NCI-H2029 (cell line): ENCODE measurements at regions not wholly inside any gene's neighbourhood (a gene's known extent, or its start where the extent isn't known, plus 50 kb on each side); places are given as distances from the start of the nearest gene placed in this dataset.
"Not testable (repeated sequence)": the region's sequence is repeated elsewhere in the genome, so short reads cannot be mapped to it uniquely, and the experiment has no call there.

ENCODE experiments used
- DNase-seq: peaks from one replicate; lab custom pipeline; 2025; lab: John Stamatoyannopoulos, UW

DNA sequence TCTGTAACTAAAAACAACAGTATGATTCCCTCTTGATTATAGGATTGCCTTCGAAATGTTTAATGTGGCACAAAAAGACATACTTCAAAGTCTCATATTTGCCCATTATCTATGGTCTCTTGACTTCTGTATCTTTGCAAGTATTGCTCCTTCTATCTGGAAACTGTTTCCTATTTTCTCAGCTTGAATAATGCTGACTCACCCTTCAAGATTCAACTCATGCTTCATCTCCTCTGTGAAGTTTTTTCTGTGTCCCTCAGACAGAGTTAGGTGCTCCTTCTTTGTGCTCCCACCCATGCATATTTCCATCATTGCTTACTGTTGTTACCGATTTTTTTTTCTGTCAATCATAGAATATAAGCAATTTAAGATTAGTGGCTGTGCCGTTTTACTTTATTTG is 192.8 kb upstream of the ROBO1 start:
- DNase-seq = no peak

DNA sequence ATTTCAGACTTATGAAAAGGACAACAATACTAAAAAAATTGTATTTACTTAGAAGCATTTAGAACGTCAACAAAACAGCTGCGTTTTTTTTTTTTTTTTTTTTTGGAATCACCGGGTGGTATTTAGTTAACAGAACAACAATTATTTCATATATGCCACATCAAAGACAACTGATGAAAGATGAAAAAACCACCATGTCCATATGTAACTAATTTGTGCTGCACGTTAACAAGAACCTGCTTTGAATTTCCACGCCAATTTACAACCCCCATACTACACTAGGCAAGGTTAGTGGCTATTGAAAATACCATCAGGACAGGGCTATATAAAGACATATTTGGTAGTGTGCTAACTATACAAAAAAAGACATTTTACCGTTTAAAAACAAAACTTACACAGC is 189.3 kb upstream of the ROBO1 start:
- no peak for DNase-seq

DNA sequence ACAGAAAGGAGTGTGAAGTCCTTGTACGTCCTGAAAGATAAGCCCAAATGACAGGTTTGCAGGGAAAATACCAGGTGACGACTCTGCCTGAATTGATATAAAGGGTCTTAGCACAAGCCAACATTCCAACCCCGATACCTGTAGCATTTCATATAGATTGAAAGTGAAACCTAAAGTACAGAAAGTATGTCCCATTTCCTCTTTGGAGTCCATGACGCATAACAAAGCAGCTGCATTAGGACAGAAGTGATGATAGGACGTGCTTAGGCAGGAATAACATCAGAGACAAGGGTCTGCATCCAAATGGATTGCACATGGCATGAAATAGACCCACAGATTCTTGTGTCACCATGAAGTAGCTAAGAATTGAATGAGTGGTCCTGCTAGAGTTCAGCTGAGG is 187.0 kb upstream of the ROBO1 start:
- DNase-seq = no peak

DNA sequence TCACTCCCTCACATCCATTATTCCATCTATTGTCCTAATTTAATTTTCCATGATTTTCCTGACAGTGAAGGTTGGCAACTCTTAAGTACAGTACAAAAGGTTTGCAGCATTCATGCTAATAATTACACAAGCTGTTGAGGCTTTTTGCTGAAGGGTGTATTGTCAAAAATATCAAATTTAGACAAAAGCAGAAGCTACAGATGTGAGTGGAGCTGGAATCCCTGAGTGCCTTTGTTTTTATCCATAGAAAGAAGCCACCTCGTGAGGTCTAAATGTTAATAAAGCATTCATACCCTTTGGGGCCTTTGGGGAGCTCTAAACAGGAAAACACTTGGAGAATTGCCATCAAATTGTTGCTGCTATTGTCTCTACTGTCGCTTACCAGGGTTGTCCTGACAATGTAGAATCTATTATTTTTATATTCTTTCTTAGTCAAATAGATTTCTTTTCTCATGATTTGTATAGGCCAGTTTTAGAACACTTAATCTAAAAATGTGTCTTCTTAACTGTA is 185.8 kb upstream of the ROBO1 start:
- DNase-seq = no peak

DNA sequence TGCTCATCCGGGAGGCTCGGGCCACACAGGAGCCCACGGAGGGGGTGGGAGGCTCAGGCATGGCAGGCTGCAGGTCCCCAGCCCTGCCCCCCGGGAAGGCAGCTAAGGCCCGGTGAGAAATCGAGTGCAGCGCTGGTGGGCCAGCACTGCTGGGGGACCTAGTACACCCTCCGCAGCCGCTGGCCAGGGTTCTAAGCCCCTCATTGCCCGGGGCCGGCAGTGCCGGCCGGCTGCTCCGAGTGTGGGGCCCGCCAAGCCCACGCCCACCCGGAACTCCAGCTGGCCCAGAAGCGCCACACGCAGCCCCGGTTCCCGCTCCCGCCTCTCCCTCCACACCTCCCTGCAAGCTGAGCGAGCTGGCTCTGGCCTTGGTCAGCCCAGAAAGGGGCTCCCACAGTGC is 183.6 kb upstream of the ROBO1 start:
- DNase-seq = not testable (repeated sequence)

DNA sequence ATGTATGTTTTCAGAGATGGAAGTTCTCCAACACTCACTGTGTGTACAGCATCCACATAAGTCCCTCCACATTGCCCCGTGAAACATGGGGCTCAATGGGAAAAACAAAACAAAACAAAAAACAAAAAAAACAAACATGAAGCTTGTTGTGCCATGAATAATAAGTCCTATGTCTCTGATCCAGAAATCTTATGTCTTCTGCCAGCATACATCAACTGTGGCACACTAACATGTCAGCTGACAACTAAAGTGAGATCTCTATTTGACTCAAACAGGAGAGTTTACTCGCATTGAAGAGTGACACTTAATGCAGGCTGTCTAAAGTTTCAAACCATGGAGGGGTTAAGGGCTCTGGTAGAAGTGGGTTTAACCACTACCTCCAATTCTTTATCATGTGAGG is 180.2 kb upstream of the ROBO1 start:
- DNase-seq = no peak

DNA sequence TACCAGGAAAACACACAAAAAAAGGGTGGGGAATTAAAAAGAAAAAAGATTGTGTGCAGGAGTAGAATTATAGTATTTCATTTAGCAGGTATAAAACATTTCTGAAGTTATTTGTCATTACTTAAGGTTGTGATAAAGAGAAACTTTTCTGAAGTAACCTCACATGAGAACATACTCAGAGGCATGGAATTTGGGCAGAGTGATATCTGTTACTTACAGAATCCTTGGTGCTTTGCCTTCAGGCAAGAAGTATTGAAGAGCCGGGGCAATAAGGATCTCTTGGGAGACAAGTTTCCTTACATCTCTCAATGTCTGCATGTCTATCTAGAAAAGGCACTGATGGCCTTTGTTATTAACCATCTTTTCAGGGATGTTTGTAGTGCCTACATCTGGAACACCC is 179.7 kb upstream of the ROBO1 start:
- no peak for DNase-seq

DNA sequence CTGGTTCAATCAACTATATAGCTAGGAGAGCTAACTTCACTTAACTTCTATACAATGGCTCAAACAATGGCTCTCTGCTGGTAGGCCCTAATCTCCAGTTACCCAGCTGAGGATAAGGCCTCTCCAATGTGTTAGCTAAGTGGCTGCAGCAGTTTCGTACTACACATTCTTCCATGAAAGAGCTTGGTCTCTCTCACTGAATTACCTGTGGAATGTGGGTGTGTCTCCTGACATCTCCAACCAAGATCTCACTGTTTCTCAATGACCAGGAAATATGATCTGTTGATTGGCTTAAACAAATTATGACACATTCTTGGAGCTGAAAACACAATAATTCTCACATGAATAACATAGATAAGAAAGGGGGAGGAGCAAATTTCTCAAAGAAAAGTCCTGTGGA is 169.8 kb upstream of the ROBO1 start:
- no peak for DNase-seq

DNA sequence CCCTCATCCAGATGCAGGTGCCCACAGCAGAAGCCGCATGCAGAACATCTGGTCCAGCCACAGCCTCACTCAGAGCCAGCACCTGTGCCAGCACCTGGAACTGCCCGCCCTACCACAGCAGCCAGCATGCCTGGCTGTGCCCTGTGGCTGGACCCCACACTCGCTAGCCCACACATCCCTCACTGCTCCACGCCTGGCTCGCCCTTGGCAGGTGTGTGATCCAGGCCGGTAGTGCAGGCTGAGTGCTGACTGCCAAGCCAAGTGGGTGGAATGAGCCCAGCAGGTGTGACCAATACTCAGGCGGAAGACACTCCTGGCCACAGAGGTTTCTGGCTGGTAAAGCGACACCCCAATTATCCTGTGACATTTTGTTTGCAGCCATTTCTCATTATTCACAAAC is 162.4 kb upstream of the ROBO1 start:
- DNase-seq = no peak

DNA sequence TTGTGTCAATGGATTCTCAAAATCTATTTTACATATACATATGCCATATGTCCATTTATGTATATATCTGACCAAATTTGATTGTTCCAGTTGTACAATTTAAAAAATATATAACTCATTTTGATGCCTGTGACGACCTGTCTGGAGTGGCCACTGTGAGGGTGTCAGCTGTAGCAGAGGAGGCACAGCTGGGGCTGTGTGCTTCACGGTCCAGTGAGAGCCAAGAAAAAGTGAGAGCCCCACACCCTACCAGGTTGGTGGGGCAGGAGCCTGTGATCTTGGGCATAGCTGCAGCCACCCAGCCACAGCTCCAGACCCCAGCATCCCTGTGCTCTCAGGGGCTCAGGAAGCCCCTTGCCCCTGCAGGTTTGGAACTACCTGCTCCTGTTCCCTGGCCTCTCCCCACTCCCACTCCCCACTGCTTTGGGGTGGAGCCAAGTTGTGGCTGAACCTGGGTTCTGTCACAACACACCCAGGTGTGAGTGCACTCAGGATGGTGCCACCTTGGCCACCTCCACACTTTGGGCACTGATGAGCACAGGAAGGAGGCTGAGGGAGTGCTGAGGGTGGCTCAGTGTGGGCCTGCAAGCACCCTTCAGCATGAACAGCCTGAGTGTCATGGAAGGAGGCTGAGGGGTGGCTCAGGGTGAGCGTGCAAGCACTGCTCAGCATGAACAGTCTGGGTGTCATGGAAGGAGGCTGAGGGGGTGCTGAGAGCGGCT is 161.1 kb upstream of the ROBO1 start:
- DNase-seq = no peak

DNA sequence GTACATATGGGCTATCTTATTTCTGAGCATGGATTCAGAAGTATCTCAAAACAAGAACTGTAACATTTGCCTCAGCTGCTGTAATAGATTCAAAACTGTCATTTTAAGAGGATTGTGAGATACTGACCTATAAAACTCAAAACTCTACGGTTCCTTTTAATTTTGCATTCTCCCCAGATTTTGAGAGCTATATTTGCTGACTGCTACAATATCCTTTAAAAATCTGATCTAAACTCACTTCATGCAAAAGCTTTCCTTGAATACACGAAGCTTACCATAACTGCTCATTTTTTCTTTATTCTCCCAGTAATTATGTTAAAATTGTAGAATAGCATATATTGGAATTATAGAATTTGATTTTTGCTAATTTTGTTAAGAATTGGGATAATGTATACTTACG is 158.7 kb upstream of the ROBO1 start:
- DNase-seq = no peak

DNA sequence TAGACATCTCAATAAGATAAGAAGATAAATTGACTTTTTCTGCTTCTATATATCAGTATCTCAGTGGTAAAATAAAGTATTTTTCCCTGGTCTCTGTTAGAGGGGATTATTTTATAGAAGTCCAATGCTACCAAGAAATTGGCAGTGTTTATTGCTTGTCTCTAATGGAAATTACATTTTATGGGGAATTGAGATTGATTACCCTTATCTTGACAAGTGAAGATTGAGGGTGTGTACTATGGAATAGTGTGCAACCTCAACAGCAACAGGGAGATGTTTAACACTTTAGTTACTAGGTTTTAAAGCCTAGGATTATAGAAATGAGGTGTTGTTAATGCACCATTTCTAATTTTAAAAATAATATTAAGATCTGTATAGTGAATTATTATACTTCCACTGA is 154.8 kb upstream of the ROBO1 start:
- no peak for DNase-seq

DNA sequence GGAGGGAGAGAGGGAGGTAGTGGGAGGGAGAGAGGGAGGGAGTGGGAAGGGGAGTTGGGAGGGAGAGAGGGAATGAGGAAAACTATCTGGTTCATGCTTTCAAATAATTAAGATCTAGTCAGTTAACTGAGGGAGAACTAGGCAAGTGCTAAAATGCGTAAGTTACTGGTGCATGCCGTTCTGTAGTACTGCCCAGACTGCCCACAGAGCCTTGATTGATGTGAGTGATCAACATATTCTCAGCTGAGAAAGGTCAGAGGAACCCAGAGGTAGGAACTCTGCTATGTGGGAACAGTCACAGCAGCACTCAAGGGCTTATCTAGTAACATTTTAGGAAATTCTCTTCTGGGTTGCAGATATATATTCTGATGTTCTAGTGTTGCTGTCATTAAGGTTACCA is 149.8 kb upstream of the ROBO1 start:
- DNase-seq = no peak

DNA sequence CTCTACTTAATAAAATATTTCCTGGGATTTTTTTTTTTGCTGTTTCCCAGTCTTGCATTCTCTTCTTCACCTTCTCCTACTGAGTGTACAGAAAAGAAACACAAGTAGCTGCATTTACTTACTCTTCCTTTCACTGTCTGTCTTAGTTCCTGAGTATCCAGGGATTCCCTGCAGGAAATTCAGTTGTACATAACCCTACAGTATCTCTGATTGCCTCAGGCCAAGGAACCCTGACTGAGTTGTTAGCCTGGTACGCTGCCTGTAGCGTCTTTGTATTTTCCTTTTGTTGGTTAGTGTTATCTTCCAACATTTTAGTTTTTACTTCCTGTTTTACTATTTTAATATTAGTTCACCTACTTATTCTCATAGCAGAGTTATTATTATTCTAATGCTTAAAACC is 142.5 kb upstream of the ROBO1 start:
- DNase-seq = no peak

DNA sequence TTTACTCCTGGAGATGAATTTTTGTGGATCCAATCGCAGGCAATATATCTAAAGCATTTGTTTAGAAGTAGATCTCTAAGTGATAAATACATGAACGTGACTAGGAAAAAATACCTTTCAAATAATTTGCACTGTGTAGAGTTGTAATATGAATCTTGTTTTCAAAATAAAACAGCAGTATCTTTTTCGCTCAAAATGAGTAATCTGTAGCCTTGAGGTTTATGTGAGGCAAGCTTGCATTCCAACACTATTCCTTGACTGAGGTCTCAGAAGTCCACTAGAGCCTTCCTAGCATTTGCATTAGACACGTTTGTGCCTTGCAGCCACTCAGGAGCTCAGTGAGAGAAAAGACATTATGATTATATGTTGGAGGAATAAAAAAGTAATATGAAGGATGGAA is 138.3 kb upstream of the ROBO1 start:
- DNase-seq = no peak

DNA sequence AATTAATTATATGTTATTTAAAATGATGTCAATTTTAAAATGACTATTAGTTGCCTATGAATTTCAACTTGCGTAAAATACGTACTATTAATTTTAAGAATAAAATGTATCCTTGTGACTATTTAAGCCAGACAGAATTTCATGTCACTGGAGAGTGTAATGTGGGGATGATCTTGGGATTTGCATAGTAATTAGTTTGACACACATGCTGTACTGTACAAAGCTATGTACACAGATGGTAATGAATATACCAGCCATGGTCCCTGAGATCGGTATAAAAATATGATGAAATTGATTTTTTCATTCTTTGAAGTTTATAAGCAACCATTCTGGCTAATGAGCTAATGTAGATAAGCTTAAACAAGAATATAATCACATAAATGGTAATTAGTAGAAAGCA is 134.4 kb upstream of the ROBO1 start:
- no peak for DNase-seq

DNA sequence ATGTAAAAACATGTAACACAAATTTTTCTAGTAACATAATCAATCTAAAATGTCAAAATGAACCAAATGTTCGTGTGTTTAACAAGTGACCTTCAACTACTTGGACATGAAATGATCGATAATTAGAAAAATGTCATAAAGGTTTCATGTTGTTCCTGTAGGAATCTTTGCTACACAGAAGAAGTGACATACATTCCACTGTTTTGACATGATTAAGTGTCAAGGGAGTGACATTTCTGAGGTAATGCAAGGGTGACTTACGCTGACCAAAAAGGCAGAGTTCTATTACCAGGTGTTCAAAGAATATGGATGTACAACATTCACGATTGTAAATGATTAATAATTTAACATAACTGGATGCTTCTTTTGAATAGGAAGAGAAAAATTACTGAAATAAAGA is 131.1 kb upstream of the ROBO1 start:
- DNase-seq = no peak

DNA sequence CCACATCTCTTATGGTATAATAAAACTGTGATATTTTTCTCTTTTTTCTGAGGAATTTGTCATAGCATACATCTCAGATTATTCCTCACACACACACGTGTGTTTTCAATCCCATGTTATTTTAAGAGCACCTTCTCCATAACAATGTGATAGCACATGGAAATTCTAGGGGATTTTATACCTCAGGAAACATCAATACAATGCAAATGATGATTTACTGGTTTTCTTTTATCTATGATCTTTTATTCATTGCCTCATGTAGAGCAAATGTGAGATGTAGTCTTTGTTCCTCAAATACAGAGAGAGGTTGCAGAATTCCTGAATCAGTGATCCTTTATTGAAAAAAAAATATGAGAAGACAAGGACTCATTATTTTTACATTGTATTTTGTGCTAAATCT is 128.3 kb upstream of the ROBO1 start:
- DNase-seq = no peak

DNA sequence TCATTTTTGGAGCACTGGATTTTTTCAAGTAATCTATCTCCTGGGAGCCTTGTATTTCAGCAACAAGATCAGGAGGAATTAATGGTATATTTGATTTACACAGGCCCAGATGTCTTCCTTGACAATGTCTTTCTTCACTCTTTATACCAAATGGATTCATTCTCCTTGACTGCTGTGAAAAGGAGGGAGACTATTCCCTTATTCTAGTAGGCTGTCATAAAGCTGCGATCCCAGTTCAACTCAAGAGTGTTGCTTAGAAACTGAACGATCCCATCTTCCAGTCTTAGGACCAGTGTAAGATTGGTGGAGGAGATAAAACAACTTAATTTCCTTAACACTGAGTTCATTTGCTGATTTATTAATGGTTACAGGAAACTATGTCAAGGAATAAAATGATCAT is 119.4 kb upstream of the ROBO1 start:
- DNase-seq = no peak

DNA sequence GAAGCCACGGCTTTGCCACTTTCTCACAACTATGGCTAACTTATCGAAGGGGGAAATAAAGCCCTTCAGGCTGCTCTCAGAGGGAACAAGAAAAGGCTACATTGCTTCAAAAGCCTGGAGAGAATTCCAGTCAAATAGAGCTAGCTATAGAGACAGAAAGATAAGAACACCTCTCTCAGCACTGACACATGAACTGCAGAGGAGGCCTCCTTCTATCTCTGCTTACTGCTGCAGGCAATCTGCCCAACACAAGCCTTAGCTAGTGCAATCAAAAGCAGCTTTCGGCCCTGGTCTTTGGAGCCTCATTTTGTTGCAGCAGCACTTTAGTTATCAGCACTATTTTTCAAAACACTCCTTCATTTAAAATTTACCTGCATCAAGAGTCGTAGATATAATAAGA is 118.4 kb upstream of the ROBO1 start:
- DNase-seq = no peak

DNA sequence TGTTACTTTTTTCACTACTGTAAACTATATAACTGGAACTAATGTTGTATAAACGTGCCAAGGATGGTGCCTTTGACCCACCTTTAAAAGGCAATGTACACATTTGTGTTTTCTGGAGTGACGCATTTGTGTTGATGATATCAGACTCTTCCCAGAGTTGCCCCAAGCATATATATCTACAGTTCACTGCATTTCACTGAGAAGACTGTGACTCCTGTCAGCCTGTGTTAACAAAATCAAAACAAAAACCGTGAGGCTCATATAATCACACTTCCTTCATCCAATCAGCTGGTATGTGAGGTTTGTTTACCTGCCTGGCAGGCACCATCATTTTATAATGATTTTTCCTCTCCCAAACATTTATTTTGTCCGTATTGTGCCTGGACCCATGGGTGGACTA is 117.6 kb upstream of the ROBO1 start:
- no peak for DNase-seq

DNA sequence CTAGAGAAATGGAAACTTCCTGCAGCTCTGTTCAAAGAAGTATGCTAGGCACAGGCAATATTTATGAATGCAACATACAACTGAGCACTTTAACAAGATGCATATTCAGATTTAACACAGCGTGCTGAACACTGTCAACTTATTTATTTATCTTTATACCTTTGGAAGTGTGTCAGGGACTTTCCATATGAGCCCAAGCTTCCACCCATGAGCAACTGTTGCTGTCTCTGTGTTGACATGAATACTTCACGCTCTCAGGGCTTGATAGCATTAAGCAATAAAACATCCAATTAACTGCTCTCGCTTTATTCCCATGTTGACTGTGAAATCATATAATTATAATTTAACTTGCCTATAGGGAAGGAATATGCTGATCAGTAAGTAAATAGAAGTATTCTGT is 116.6 kb upstream of the ROBO1 start:
- DNase-seq = no peak

DNA sequence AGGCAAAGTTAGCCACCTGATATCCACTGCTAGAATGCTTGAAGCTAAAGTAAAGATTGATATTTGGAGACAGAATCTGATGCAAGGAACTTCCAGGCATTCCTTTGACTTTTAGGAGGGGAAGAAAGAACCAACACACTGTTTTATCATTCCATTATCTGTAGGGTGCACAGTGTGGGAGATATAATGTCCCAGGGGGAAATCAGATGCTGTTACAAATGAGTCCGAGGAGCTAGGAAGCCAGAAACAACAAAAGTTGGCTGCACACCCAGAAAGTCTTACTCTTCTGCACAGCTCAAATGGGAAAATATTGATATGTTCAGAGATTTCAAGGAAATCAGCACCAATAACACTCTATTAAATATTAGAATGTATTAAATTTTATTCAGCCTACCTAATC is 113.6 kb upstream of the ROBO1 start:
- DNase-seq = no peak

DNA sequence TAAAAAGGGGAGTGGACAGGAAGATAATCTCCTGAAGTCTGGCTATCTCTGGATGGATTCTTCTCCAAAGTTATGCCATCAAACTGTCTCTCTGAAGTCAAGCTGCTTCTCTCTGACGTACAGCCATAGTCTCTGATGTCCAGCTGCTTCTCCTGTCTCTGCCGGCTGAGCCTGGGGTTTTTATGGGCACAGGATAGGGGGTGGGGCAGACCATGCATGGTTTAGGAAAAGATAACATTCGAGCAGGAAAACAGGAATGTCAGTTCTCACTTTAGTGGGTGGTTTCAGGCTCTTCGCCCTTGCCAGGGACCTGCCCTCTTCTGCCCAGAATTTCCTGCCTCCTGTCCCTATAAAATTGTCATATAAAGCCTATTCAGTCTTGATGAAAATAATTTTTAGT is 110.9 kb upstream of the ROBO1 start:
- DNase-seq = no peak

DNA sequence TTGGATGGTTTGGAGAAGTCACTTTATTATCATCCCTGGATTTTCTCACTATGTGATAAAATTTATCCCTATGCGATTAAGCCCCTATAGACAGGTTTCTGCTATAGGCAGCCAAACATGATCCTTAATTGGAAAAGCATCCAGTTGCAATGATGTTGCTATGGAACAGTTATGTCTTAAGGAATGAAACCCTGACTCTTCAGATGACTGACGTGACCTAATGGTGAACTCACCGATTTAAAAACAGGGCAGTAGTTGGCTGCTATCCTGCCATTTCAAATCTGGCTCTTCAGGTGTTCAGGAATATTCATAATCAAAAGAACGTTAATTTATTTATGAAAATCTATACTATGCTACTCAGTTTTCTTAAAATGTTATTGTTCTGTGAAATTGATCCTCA is 106.8 kb upstream of the ROBO1 start:
- no peak for DNase-seq
